ENCODE measurements at regions not wholly inside any gene's neighbourhood (a gene's known extent, or its start where the extent isn't known, plus 50 kb on each side); places are given as distances from the start of the nearest gene placed in this dataset.

DNA sequence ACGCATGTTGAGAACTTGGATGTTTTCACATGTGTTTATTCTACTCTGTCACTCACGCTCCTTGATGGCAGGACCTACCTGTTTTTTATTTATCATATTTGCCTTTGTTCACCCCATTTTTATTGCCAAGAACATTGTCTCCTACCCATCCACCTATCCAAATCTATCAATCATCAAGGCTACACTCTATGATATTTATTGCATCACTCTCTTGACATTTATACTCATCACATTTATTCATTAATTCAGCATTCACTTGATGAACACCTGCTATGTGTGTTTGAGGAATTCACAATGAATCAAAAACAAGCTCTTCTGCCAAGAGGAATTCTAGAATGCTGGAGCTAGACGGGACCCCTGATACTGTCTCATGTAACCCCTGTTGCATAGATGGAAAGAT is 94.5 kb upstream of the ZNF469 start:
- DNase-seq (ENCODE audit: low read depth, low spot score) = no peak
- CTCF ChIA-PET = interaction anchor here (0.7 to 1.4 kb wide), 2 partner anchors 12 to 15 kb away, joined by 3 to 5 read pairs; no protein-coding TSS in a partner anchor
- POLR2A ChIA-PET = no interaction called here

DNA sequence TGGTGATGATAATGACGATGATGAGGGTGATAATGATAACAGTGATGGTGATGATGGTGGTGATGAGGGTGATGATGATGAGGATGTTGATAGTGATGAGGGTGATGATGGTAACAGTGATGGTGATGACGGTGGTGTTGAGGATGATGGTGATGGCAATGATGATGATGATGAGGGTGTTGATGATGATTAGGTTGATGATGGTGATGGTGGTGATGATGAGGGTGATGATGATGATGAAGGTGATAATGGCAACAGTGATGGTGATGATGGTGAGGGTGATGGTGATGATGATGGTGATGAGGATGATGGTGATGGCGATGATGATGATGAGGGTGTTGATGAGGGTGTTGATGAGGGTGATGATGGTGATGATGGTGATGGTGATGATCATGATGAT is 93.8 kb upstream of the ZNF469 start:
- POLR2A ChIA-PET = interaction anchor here (1.0 kb wide), 1 partner anchor 94 kb away, joined by 3 read pairs; the partner anchor contains the start of gene ZNF469
- CTCF ChIA-PET = interaction anchor here (2.0 kb wide), 1 partner anchor 15 kb away, joined by 6 read pairs; no protein-coding TSS in a partner anchor
- no peak overlapping the region for H3K4me3 ChIP-seq (ENCODE audit: low read depth, low read length)
- DNase-seq (ENCODE audit: low read depth, low spot score) = no peak
- no peak for TF ChIP-seq CTCF (IDR thresholded peaks at IDR 0.05; ENCODE audit: insufficient read depth, low read length, missing control alignments)

More for the DNA sequence above, 94.5 kb upstream of the ZNF469 start:
- no peak overlapping the region for H3K4me3 ChIP-seq (ENCODE audit: low read depth, low read length)
- TF ChIP-seq CTCF (IDR thresholded peaks at IDR 0.05; ENCODE audit: insufficient read depth, low read length, missing control alignments) = no peak

GRCh38 chr16:88289561-88289960 is 93.2 kb upstream of the ZNF469 start:
- TF ChIP-seq CTCF (IDR thresholded peaks at IDR 0.05; ENCODE audit: insufficient read depth, low read length, missing control alignments) = no peak
- H3K4me3 ChIP-seq (ENCODE audit: low read depth, low read length) = no peak overlapping the region
- DNase-seq (ENCODE audit: low read depth, low spot score) = no peak
- POLR2A ChIA-PET = interaction anchor here (1.0 kb wide), 1 partner anchor 93 kb away, joined by 3 read pairs; the partner anchor contains the start of gene ZNF469
- CTCF ChIA-PET = interaction anchor here (0.8 to 2.0 kb wide), 3 partner anchors 10 to 15 kb away, joined by 3 to 6 read pairs (median 3); no protein-coding TSS in a partner anchor

GRCh38 chr16:88289968-88290401 is 92.8 kb upstream of the ZNF469 start:
- ChIA-PET POLR2A (interaction anchor here (1.0 kb wide), 1 partner anchor 93 kb away, joined by 3 read pairs; the partner anchor contains the start of gene ZNF469), CTCF (interaction anchor here (0.8 to 2.0 kb wide), 3 partner anchors 9 to 14 kb away, joined by 3 to 6 read pairs (median 3); no protein-coding TSS in a partner anchor)
- H3K4me3 ChIP-seq (ENCODE audit: low read depth, low read length) = no peak overlapping the region
- no peak for TF ChIP-seq CTCF (IDR thresholded peaks at IDR 0.05; ENCODE audit: insufficient read depth, low read length, missing control alignments)
- no peak for DNase-seq (ENCODE audit: low read depth, low spot score)

- TF ChIP-seq CTCF (IDR thresholded peaks at IDR 0.05; ENCODE audit: insufficient read depth, low read length, missing control alignments) = no peak
- DNase-seq (ENCODE audit: low read depth, low spot score) = no peak
Observed at GRCh38 chr16:88290850-88291830, 91.6 kb upstream of the ZNF469 start.

More at GRCh38 chr16:88290850-88291830, 91.6 kb upstream of the ZNF469 start:
- ChIA-PET CTCF (interaction anchor here (1.0 to 2.0 kb wide), 2 partner anchors 9 to 13 kb away, joined by 3 to 6 read pairs; no protein-coding TSS in a partner anchor), POLR2A (no interaction called here)
- H3K4me3 ChIP-seq (ENCODE audit: low read depth, low read length) = no peak overlapping the region

All from AG04449 (cell line).